ENCODE measurements at regions not wholly inside any gene's neighbourhood (a gene's known extent, or its start where the extent isn't known, plus 50 kb on each side); places are given as distances from the start of the nearest gene placed in this dataset.

- no peak for DNase-seq (ENCODE audit: low spot score)
Measured at GRCh38 chr9:38158628-38159027, 89.6 kb upstream of the SHB start.

GRCh38 chr9:38157711-38158110, 88.7 kb upstream of the SHB start:
- no peak for DNase-seq (ENCODE audit: low spot score)

- no peak for DNase-seq (ENCODE audit: low spot score)
Measured at GRCh38 chr9:38154501-38155421, 85.7 kb upstream of the SHB start.

- DNase-seq (ENCODE audit: low spot score), result no peak
Measured at GRCh38 chr9:38153910-38154291, 84.9 kb upstream of the SHB start.

- no peak for DNase-seq (ENCODE audit: low spot score)
Measured at GRCh38 chr9:38153152-38153909, 84.3 kb upstream of the SHB start.

- no peak for DNase-seq (ENCODE audit: low spot score)
Measured at GRCh38 chr9:38149647-38150046, 80.6 kb upstream of the SHB start.

- no peak for DNase-seq (ENCODE audit: low spot score)
Measured at GRCh38 chr9:38146844-38147243, 77.8 kb upstream of the SHB start.

GRCh38 chr9:38145526-38146053, 76.6 kb upstream of the SHB start:
- DNase-seq (ENCODE audit: low spot score), result no peak

- DNase-seq (ENCODE audit: low spot score), result no peak
Measured at GRCh38 chr9:38144421-38144820, 75.4 kb upstream of the SHB start.

GRCh38 chr9:38141746-38142591, 72.9 kb upstream of the SHB start:
- no peak for DNase-seq (ENCODE audit: low spot score)

GRCh38 chr9:38138276-38138675, 69.2 kb upstream of the SHB start:
- no peak for DNase-seq (ENCODE audit: low spot score)

- no peak for DNase-seq (ENCODE audit: low spot score)
Measured at GRCh38 chr9:38137342-38137741, 68.3 kb upstream of the SHB start.

- DNase-seq (ENCODE audit: low spot score), result no peak
Measured at GRCh38 chr9:38136386-38136785, 67.4 kb upstream of the SHB start.

GRCh38 chr9:38134611-38135237, 65.7 kb upstream of the SHB start:
- DNase-seq (ENCODE audit: low spot score), result no peak

GRCh38 chr9:38133595-38133994, 64.6 kb upstream of the SHB start:
- DNase-seq (ENCODE audit: low spot score), result no peak

GRCh38 chr9:38132956-38133355, 63.9 kb upstream of the SHB start:
- DNase-seq (ENCODE audit: low spot score), result no peak

GRCh38 chr9:38131729-38132128, 62.7 kb upstream of the SHB start:
- DNase-seq (ENCODE audit: low spot score), result no peak

GRCh38 chr9:38130724-38131123, 61.7 kb upstream of the SHB start:
- DNase-seq (ENCODE audit: low spot score), result no peak

- DNase-seq (ENCODE audit: low spot score), result no peak
Measured at GRCh38 chr9:38129366-38129765, 60.3 kb upstream of the SHB start.

- DNase-seq (ENCODE audit: low spot score), result no peak
Measured at GRCh38 chr9:38128752-38129270, 59.8 kb upstream of the SHB start.

DNA sequence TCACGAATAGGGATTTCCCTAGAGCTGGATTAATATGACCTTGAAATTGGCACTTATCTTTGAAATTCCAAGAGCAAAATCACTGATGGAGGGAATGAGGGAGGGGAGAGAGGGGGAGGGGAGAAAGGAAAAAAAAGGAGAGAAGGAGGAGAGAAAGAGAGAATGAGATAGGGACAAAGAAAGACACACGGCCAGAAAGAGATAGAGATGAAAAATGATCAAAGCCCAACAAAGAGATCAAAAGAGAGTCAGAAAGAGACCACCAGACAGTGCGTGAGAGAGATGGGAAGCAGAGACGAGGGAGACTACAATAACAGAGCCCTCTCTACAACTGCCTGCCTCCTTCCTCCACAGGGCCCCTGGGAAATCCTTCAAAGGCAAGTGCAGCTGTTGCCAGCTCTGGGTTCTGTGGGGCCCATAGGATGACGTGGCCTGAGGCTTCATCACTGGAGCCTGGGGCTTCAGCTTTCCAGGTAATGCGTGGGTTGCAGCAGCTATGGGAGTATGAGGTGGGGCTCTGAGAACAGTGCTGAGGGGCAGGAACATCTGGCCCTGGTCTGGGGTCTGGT, 58.3 kb upstream of the SHB start:
- DNase-seq (ENCODE audit: low spot score), result no peak

Data from RKO (cell line).